MM.1S (cell line): ENCODE measurements at regions not wholly inside any gene's neighbourhood (a gene's known extent, or its start where the extent isn't known, plus 50 kb on each side); places are given as distances from the start of the nearest gene placed in this dataset.

Experiments
- DNase-seq: peaks from one replicate; pipeline ENCODE4 v3.0.0-alpha.2; 2015
- H2AFZ ChIP-seq: fragments of 300-600 bp; sonication (generic); 2 replicates; pipeline ENCODE4 v1.6.0; 2016; ENCODE audit warnings: antibody characterized with exemption, low read length
- H3F3A ChIP-seq: fragments of 300-600 bp; sonication (generic); 2 replicates; pipeline ENCODE4 v1.6.1; 2016; ENCODE audit warnings: mild to moderate bottlenecking, antibody characterized with exemption, low read length, moderate library complexity, mixed read lengths; ENCODE audit not compliant: insufficient read depth
- H3K27ac ChIP-seq: fragments of 300-600 bp; sonication (generic); 2 replicates; pipeline ENCODE4 v1.5.1; 2016; ENCODE audit warnings: mild to moderate bottlenecking, low read length
- H3K27me3 ChIP-seq: fragments of 300-600 bp; sonication (generic); replicated peaks from 2 replicates; pipeline ENCODE4 v1.6.0; 2016; ENCODE audit warnings: low read length; ENCODE audit not compliant: insufficient read depth
- H3K36me3 ChIP-seq: fragments of 300-600 bp; sonication (generic); replicated peaks from 2 replicates; pipeline ENCODE4 v1.6.1; 2016; ENCODE audit warnings: mild to moderate bottlenecking, low read length, mixed read lengths; ENCODE audit not compliant: insufficient read depth
- H3K4me1 ChIP-seq: fragments of 300-600 bp; sonication (generic); 2 replicates; pipeline ENCODE4 v1.6.1; 2016; ENCODE audit warnings: low read length, mixed read lengths
- H3K4me2 ChIP-seq: fragments of 300-600 bp; sonication (generic); 2 replicates; pipeline ENCODE4 v1.6.0; 2016; ENCODE audit warnings: low read depth, low read length
- H3K4me3 ChIP-seq: fragments of 300-600 bp; sonication (generic); 2 replicates; pipeline ENCODE4 v1.5.1; 2016; ENCODE audit warnings: low read length, mixed read lengths
- H3K79me2 ChIP-seq: fragments of 300-600 bp; sonication (generic); 2 replicates; pipeline ENCODE4 v1.6.1; 2016; ENCODE audit warnings: mixed run types, low read length, mixed read lengths
- H3K9ac ChIP-seq: fragments of 300-600 bp; sonication (generic); 2 replicates; pipeline ENCODE4 v1.6.1; 2016; ENCODE audit warnings: low read length, mixed read lengths
- H3K9me2 ChIP-seq: fragments of 300-600 bp; sonication (generic); replicated peaks from 2 replicates; pipeline ENCODE4 v1.6.1; 2016; ENCODE audit warnings: mild to moderate bottlenecking, low read length, mixed read lengths; ENCODE audit not compliant: insufficient read depth
- H3K9me3 ChIP-seq: fragments of 300-600 bp; sonication (generic); replicated peaks from 2 replicates; pipeline ENCODE4 v1.6.1; 2016; ENCODE audit warnings: mild to moderate bottlenecking, low read length, mixed read lengths; ENCODE audit not compliant: insufficient read depth
- H4K20me1 ChIP-seq: fragments of 300-600 bp; sonication (generic); 2 replicates; pipeline ENCODE4 v1.6.1; 2016; ENCODE audit warnings: mild to moderate bottlenecking, low read length, moderate library complexity, mixed read lengths; ENCODE audit not compliant: insufficient read depth
- EZH2 ChIP-seq: fragments of 300-600 bp; sonication (generic); optimal IDR thresholded peaks from 2 replicates; pipeline ENCODE3; 2017; ENCODE audit warnings: low read depth, mild to moderate bottlenecking, antibody characterized with exemption, low read length, mixed read lengths
- EZH2phosphoT487 ChIP-seq: fragments of 300-600 bp; sonication (generic); IDR thresholded peaks from 2 replicates; pipeline ENCODE4 v1.6.1; 2018; ENCODE audit warnings: antibody characterized with exemption, low read length
- TF ChIP-seq, protein P1 (sequence below): fragments of 300-600 bp; sonication (generic); IDR thresholded peaks from 2 replicates; pipeline ENCODE4 v1.5.1; 2016; ENCODE audit warnings: antibody characterized with exemption, low read length, mixed read lengths

DNA sequence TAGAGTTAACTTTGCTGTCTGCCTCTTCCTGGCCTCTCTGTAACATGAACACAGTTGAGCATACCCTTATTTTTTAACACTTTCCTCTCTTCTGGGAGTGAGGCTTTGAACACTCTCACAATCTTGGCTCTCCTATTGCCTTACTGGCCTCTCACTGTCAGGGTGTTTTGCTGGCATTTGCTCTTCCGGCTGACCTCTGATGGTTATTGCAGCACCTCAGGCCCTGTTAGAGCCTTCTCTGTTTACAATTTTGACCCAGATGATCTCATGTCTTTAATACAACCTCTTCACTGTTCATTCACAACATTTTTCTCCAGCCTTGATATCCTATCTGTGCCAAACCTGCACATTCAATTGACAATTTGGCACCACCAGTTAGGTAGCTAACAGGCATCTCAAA lies 357.8 kb upstream of the USP15 start:
- H4K20me1 ChIP-seq = no peaks in the 10 kb centered on the region
- no peaks in the 10 kb centered on the region for H3K9me2 ChIP-seq
- no peaks in the 10 kb centered on the region for H3F3A ChIP-seq
- TF ChIP-seq EZH2 = no peak
- TF ChIP-seq, protein P1, sequence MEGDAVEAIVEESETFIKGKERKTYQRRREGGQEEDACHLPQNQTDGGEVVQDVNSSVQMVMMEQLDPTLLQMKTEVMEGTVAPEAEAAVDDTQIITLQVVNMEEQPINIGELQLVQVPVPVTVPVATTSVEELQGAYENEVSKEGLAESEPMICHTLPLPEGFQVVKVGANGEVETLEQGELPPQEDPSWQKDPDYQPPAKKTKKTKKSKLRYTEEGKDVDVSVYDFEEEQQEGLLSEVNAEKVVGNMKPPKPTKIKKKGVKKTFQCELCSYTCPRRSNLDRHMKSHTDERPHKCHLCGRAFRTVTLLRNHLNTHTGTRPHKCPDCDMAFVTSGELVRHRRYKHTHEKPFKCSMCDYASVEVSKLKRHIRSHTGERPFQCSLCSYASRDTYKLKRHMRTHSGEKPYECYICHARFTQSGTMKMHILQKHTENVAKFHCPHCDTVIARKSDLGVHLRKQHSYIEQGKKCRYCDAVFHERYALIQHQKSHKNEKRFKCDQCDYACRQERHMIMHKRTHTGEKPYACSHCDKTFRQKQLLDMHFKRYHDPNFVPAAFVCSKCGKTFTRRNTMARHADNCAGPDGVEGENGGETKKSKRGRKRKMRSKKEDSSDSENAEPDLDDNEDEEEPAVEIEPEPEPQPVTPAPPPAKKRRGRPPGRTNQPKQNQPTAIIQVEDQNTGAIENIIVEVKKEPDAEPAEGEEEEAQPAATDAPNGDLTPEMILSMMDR = no peak
- no peak for TF ChIP-seq EZH2phosphoT487
- H3K27me3 ChIP-seq = no peaks in the 10 kb centered on the region
- H3K4me3 ChIP-seq = no peak overlapping the region
- no peaks in the 10 kb centered on the region for H3K79me2 ChIP-seq
- no peaks in the 10 kb centered on the region for H3K4me1 ChIP-seq
- H3K9me3 ChIP-seq = no peaks in the 10 kb centered on the region
- no peak overlapping the region for H3K27ac ChIP-seq
- H3K9ac ChIP-seq = no peak overlapping the region
- H3K4me2 ChIP-seq = no peak overlapping the region
- H2AFZ ChIP-seq = no peak overlapping the region
- H3K36me3 ChIP-seq = no peaks in the 10 kb centered on the region
- DNase-seq = no peak

DNA sequence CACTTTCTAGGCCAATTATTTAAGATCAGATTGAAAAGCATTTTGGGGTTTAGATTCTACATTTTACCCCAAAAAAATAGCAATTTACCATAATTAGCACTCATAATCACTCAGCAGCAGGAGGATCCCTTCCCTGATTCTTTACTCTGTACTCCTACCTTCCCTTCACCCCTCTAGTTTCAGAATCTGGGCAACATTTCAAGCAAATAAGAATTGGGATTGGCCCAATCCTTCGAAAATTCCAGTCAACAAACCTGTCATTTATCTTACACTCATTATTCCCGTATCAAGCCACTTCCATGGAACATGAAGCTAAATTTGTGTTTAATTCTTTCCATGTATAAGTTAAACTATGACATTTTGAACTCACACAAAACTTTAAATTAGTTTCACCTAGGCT lies 349.1 kb upstream of the USP15 start:
- Histone ChIP-seq H3K9me2 (no peaks in the 10 kb centered on the region), H3K79me2 (no peaks in the 10 kb centered on the region), H3K27me3 (no peaks in the 10 kb centered on the region), H3K4me1 (no peaks in the 10 kb centered on the region), H3K4me3 (no peak overlapping the region), H3K27ac (no peak overlapping the region), H3K9me3 (no peaks in the 10 kb centered on the region), H2AFZ (no peak overlapping the region), H3F3A (no peaks in the 10 kb centered on the region), H3K9ac (no peak overlapping the region), H4K20me1 (no peaks in the 10 kb centered on the region), H3K4me2 (no peak overlapping the region), H3K36me3 (no peaks in the 10 kb centered on the region)
- no peak for DNase-seq
- no peak for TF ChIP-seq EZH2phosphoT487
- TF ChIP-seq EZH2 = no peak
- TF ChIP-seq, protein P1 = no peak

DNA sequence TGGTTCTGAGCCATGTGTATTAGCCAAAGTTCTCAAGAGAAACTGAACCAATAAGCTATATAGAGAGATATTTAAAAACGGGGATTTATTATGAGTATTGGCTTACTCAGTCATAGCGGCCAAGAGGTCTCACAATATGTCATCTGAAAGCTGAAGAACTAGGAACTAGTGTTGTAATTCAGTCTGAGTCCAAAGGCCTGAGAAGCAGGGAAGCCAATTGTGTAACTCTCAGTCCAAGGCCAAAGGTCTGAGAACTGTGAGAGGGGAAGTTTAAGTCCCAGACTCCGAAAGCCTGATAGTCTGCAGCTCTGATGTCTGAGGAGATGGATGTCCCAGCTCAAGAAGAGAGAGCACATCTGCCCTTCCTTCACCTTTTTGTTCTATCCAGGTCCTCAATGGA lies 344.8 kb upstream of the USP15 start:
- Histone ChIP-seq H3F3A (no peaks in the 10 kb centered on the region), H2AFZ (no peak overlapping the region)
- TF ChIP-seq, protein P1 = no peak
- TF ChIP-seq EZH2 (no peak), EZH2phosphoT487 (no peak)

More for the DNA sequence above, 344.8 kb upstream of the USP15 start:
- no peaks in the 10 kb centered on the region for H4K20me1 ChIP-seq
- H3K9me2 ChIP-seq = no peaks in the 10 kb centered on the region
- H3K36me3 ChIP-seq = no peaks in the 10 kb centered on the region
- no peaks in the 10 kb centered on the region for H3K9me3 ChIP-seq
- DNase-seq = no peak
- H3K4me2 ChIP-seq = no peak overlapping the region
- H3K4me1 ChIP-seq = no peaks in the 10 kb centered on the region
- H3K4me3 ChIP-seq = no peak overlapping the region
- H3K79me2 ChIP-seq = no peaks in the 10 kb centered on the region
- H3K27me3 ChIP-seq = no peaks in the 10 kb centered on the region
- H3K9ac ChIP-seq = no peak overlapping the region
- H3K27ac ChIP-seq = no peak overlapping the region
